ENCODE measurements at regions not wholly inside any gene's neighbourhood (a gene's known extent, or its start where the extent isn't known, plus 50 kb on each side); places are given as distances from the start of the nearest gene placed in this dataset.

DNA sequence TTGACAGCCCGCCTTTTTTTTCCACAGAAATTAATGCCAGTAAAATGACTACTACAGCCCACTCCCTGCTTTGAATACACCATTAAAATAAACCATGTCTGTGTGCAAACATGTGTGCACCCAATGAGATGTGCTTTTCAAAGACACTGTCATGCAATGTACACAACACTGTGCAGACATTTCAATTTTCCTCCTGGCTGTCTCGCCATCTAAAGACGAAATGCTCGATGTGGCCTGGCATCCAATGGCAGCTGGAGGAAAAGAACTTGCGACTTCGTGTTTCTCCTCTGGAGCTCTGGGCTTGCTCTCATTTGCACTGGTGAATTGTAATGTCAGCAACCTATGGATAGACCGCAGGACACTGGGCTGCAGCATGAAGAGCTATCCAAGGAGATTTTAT, 147.0 kb upstream of the NAV2 start:
- ChIA-PET POLR2A (ENCODE audit: low non-redundant PET) (no interaction called here), CTCF (interaction anchor here (0.6 to 1.5 kb wide), 5 partner anchors 147 to 360 kb away, joined by 3 to 9 read pairs (median 3); partner anchors contain the start of gene NAV2)
- no peak for DNase-seq (ENCODE audit: low spot score)
- TF ChIP-seq, protein P1, sequence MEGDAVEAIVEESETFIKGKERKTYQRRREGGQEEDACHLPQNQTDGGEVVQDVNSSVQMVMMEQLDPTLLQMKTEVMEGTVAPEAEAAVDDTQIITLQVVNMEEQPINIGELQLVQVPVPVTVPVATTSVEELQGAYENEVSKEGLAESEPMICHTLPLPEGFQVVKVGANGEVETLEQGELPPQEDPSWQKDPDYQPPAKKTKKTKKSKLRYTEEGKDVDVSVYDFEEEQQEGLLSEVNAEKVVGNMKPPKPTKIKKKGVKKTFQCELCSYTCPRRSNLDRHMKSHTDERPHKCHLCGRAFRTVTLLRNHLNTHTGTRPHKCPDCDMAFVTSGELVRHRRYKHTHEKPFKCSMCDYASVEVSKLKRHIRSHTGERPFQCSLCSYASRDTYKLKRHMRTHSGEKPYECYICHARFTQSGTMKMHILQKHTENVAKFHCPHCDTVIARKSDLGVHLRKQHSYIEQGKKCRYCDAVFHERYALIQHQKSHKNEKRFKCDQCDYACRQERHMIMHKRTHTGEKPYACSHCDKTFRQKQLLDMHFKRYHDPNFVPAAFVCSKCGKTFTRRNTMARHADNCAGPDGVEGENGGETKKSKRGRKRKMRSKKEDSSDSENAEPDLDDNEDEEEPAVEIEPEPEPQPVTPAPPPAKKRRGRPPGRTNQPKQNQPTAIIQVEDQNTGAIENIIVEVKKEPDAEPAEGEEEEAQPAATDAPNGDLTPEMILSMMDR (conservative IDR thresholded peaks at IDR 0.05; ENCODE audit: low read depth): no peak
- H3K27ac ChIP-seq: no peak overlapping the region

DNA sequence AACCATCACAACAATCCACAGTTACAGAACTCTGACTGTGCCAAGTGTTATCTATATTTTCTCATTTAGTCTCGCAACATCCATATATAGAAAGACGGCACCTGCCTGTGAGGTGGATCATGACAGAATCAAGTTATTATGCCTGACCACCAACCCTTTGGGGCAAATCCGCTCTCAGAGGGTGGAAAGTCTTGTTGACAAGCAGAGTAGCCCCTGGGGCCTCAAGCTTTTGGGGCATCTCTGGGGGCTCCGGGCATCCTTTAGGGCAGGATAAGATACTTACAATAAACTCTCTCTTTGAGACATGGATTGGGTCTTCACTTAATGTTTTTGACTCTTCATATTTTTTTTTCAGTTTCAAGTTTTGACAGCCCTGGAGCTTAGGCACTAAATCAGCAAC, 150.5 kb upstream of the NAV2 start:
- no peak overlapping the region for H3K27ac ChIP-seq
- POLR2A ChIA-PET (ENCODE audit: low non-redundant PET): interaction anchor here (0.6 kb wide), 1 partner anchor 186 kb away, joined by 3 read pairs; no protein-coding TSS in a partner anchor
- DNase-seq (ENCODE audit: low spot score): no peak
- TF ChIP-seq, protein P1 (conservative IDR thresholded peaks at IDR 0.05; ENCODE audit: low read depth): no peak
- CTCF ChIA-PET: interaction anchor here (1.7 kb wide), 2 partner anchors 13 to 341 kb away, joined by 8 read pairs; no protein-coding TSS in a partner anchor

DNA sequence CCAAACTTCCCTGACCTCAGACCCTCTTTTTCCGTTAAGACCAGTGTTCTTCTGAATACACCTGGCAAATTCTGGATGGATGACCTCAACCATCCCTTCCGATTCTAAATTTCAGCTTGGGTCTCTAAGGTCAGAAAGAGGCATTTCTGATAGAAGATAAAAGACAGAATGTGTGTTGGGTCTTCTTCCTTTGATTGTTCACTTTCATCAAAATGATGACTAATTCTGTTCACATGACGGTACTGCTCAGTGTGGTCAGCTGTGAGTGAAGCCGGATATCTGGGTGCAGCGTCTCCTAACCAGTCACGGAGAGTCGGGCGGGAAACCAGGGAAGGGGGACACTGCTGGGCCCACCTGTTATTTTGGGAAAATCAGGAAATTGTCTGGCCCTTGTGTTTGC, 151.6 kb upstream of the NAV2 start:
- TF ChIP-seq, protein P1 (conservative IDR thresholded peaks at IDR 0.05; ENCODE audit: low read depth): no peak
- POLR2A ChIA-PET (ENCODE audit: low non-redundant PET): no interaction called here
- no peak overlapping the region for H3K27ac ChIP-seq
- CTCF ChIA-PET: interaction anchor here (0.7 to 1.4 kb wide), 2 partner anchors 343 to 782 kb away, joined by 3 to 11 read pairs; no protein-coding TSS in a partner anchor
- DNase-seq (ENCODE audit: low spot score): no peak

DNA sequence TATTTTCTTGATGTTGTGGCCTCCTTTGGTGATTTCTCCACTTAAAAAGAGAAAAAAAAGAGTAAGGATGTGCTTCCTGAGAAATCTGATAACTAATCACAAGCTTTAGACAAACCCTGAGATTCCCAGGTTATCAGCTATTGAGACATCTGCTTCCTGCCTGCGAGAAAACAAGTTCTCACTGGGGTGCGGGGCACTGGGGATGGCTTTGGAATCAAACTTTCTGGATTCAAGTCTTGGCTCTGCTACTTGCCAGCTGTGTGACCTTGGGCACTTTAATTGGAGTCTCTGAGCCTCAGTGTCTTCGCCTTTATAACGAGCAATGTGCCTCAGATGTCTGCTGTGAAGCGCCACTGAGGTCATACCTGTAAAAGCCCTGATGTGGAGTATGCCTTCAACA, 152.5 kb upstream of the NAV2 start:
- CTCF ChIA-PET: interaction anchor here (0.6 to 1.7 kb wide), 4 partner anchors 182 to 442 kb away, joined by 3 to 11 read pairs (median 4); no protein-coding TSS in a partner anchor

DNA sequence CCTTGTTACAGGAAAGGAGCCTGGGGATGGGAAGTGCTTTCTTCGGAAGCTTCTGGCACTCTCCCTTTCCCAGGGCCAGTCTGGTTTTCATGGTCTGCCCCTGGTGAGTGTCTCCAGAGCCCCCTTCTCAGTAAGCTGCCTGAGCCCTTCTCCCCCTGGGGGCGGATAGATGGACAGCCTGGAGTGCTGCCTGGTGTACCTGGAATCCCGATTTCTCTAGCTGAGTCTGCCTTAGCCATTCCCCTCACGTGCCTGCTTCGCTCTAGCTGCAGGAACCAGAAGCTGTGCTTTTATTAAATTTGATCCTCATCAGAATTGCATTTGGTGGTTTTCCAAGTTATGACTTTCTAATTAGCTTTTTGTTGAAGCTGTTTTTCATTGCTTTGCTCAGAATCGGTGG, 152.9 kb upstream of the NAV2 start:
- ChIA-PET POLR2A (ENCODE audit: low non-redundant PET) (interaction anchor here (0.6 kb wide), 1 partner anchor 499 kb away, joined by 3 read pairs; no protein-coding TSS in a partner anchor), CTCF (interaction anchor here (0.6 to 1.7 kb wide), 4 partner anchors 183 to 442 kb away, joined by 3 to 11 read pairs (median 4); no protein-coding TSS in a partner anchor)
- no peak for DNase-seq (ENCODE audit: low spot score)
- TF ChIP-seq, protein P1 (conservative IDR thresholded peaks at IDR 0.05; ENCODE audit: low read depth): no peak
- no peak overlapping the region for H3K27ac ChIP-seq

More for the DNA sequence above, 152.5 kb upstream of the NAV2 start:
- POLR2A ChIA-PET (ENCODE audit: low non-redundant PET): no interaction called here
- H3K27ac ChIP-seq: no peak overlapping the region
- TF ChIP-seq, protein P1 (conservative IDR thresholded peaks at IDR 0.05; ENCODE audit: low read depth): no peak
- DNase-seq (ENCODE audit: low spot score): no peak

DNA sequence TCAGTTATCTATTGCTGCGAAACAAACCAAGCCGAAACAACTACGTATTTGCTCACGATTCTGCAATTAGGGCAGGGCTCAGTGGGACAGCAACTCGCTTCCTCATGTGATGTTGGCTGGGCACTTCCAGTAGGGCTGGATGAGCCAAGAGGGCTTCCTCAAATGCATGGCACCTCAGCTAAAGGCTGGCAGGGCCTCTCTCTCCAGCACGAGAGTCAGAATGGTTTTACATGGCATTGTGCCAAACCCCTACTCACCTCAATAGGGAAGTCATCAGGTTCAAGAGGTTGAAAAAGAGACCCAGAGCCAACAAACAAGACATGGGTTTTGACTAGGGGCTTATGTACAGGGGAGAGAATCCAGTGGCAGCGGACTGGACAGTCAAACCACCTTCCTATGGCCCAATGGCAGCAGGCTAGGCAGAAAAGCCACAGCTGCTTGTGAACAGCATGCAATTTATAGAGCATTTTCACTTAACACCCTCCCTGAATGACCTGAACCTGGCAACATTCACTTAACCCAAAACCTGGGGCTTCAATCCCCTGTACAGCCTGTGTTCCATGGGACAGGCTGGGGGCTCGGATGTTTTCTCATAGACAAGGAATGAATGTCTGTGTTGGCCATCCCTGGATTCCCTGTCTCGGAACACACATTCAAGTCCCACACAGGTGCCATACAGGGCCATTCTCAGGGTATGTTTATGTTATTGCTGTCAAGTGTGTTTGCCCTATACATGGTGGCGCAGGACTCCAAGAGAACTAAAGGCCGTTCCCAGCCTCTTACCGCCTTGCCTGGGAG, 154.2 kb upstream of the NAV2 start:
- no peak overlapping the region for H3K27ac ChIP-seq
- DNase-seq (ENCODE audit: low spot score): no peak
- TF ChIP-seq, protein P1 (conservative IDR thresholded peaks at IDR 0.05; ENCODE audit: low read depth): no peak
- CTCF ChIA-PET: interaction anchor here (0.6 to 2.1 kb wide), 5 partner anchors 184 to 574 kb away, joined by 3 to 13 read pairs (median 3); no protein-coding TSS in a partner anchor
- POLR2A ChIA-PET (ENCODE audit: low non-redundant PET): no interaction called here
